ENCODE measurements at regions not wholly inside any gene's neighbourhood (a gene's known extent, or its start where the extent isn't known, plus 50 kb on each side); places are given as distances from the start of the nearest gene placed in this dataset.
"Not testable (repeated sequence)": the region's sequence is repeated elsewhere in the genome, so short reads cannot be mapped to it uniquely, and the experiment has no call there.

- no peak for TF ChIP-seq SP4 (IDR thresholded peaks at IDR 0.05; ENCODE audit: low read length)
- TF ChIP-seq GABPA (IDR thresholded peaks at IDR 0.05; ENCODE audit: borderline replicate concordance, insufficient read depth, low read length): no peak
- TF ChIP-seq NRF1 (IDR thresholded peaks at IDR 0.05; ENCODE audit: low read depth, low read length): no peak
- no peak for TF ChIP-seq SP2 (IDR thresholded peaks at IDR 0.05; ENCODE audit: low read length)
Measured at GRCh38 chr10:114719311-114719710, 61.2 kb upstream of the ABLIM1 start (continued).

- H3K18ac ChIP-seq (ENCODE audit: extremely low read depth, low read length); H2BK5ac ChIP-seq (ENCODE audit: low read depth, low read length); H3K9ac ChIP-seq (replicated peaks in 1 of 4; ENCODE audit: extremely low read depth in 1 of 4, low read depth in 3 of 4, low read length in 3 of 4); H3K4me1 ChIP-seq (replicated peaks in 1 of 4; ENCODE audit: control insufficient read depth in 3 of 4, insufficient read depth in 4 of 4, low read length in 3 of 4); H3K4me2 ChIP-seq (ENCODE audit: insufficient read depth in 1 of 2, low read depth in 2 of 2, low read length in 2 of 2); H3K79me2 ChIP-seq (ENCODE audit: control insufficient read depth in 1 of 2, insufficient read depth in 2 of 2, low read length in 2 of 2); H3K4me3 ChIP-seq (ENCODE audit: extremely low read depth in 1 of 4, insufficient read depth in 2 of 4, low read depth in 3 of 4, low read length in 4 of 4); H2AFZ ChIP-seq (ENCODE audit: low read length); DNase-seq (ENCODE audit: low read depth in 1 of 2, low spot score in 2 of 2); H2BK15ac ChIP-seq (ENCODE audit: low read length); FAIRE-seq; H4K5ac ChIP-seq (ENCODE audit: insufficient read length, low read depth, low read length); H3K27me3 ChIP-seq (replicated peaks in 1 of 4; ENCODE audit: control insufficient read depth in 3 of 4, extremely low read depth in 1 of 4, insufficient read depth in 3 of 4, low read length in 3 of 4); H2BK12ac ChIP-seq (ENCODE audit: low read depth, low read length); H3K9me3 ChIP-seq (ENCODE audit: insufficient read depth in 2 of 2, low read depth in 1 of 2, low read length in 1 of 2); H2BK120ac ChIP-seq (replicated peaks; ENCODE audit: low read depth, low read length); H2BK20ac ChIP-seq (ENCODE audit: low read length); POLR2A ChIA-PET (ENCODE audit: partially characterized antibody); H3K23me2 ChIP-seq (ENCODE audit: low read depth, low read length); H3K14ac ChIP-seq (ENCODE audit: insufficient read length); H3K23ac ChIP-seq (ENCODE audit: insufficient read length); H2AK5ac ChIP-seq (ENCODE audit: low read depth, low read length); H3K36me3 ChIP-seq (ENCODE audit: control insufficient read depth in 2 of 4, insufficient read depth in 4 of 4, low read length in 3 of 4); H3K79me1 ChIP-seq (ENCODE audit: low read depth, low read length); CTCF ChIA-PET (ENCODE audit: partially characterized antibody); H4K20me1 ChIP-seq (replicated peaks in 1 of 2; ENCODE audit: control insufficient read depth in 1 of 2, insufficient read depth in 2 of 2, low read length in 2 of 2); H4K8ac ChIP-seq (ENCODE audit: extremely low read depth, insufficient read depth, low read length); H3K27ac ChIP-seq (ENCODE audit: low read depth, low read length); H3K56ac ChIP-seq (replicated peaks; ENCODE audit: insufficient read length, low read depth, low read length); H3K4ac ChIP-seq (replicated peaks; ENCODE audit: insufficient read length, low read depth, low read length); H4K91ac ChIP-seq (replicated peaks; ENCODE audit: insufficient read length, low read length): not testable (repeated sequence)
- 87% methylated on average over 1 of the region's 1 CpG; no CpG with 5 or more reads in 1 of the 2 experiments for WGBS, 2 experiments (ENCODE audit: extremely low coverage in 1 of 2, insufficient coverage in 1 of 2, insufficient read length in 1 of 2, insufficient replicate concordance in 2 of 2, low coverage in 1 of 2, low lambda C conversion rate in 2 of 2, missing lambda C conversion rate in 1 of 2)
Measured at GRCh38 chr10:114720023-114720422, 61.9 kb upstream of the ABLIM1 start.
